ENCODE measurements at regions not wholly inside any gene's neighbourhood (a gene's known extent, or its start where the extent isn't known, plus 50 kb on each side); places are given as distances from the start of the nearest gene placed in this dataset.
"Not testable (repeated sequence)": the region's sequence is repeated elsewhere in the genome, so short reads cannot be mapped to it uniquely, and the experiment has no call there.

DNA sequence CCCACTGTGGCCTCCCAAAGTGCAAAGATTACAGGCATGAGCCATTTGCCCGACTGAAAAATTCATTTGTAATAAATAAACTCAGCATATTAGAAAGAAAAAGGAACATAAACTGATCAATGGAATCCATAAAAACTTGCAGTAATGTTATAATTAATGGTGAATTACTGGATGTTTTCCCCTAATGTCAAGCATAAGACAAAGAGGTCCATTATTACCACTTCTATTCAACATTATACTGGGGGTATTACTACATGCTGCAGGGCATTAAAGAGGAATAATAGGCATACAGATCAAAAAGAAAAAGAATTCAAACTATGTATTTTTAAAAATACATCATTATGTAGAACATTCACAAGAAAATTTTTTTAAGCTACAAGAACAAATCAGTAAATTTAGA lies 926.8 kb downstream of the LRFN5 start:
- Mint-ChIP-seq H3K4me3 (no peak overlapping the region), H3K9me3 (no peaks in the 10 kb centered on the region), H3K4me1 (no peaks in the 10 kb centered on the region), H3K27ac (no peak overlapping the region), H3K36me3 (ENCODE audit: low read depth) (no peaks in the 10 kb centered on the region), H3K27me3 (no peaks in the 10 kb centered on the region)
- ATAC-seq (no peak), DNase-seq (no peak)

- Mint-ChIP-seq H3K4me1 (no peaks in the 10 kb centered on the region), H3K27ac (no peak overlapping the region), H3K27me3 (no peaks in the 10 kb centered on the region), H3K9me3 (no peaks in the 10 kb centered on the region), H3K4me3 (no peak overlapping the region), H3K36me3 (ENCODE audit: low read depth) (no peaks in the 10 kb centered on the region)
- no peak for DNase-seq
- no peak for ATAC-seq
These were observed 925.5 kb downstream of the LRFN5 start for GRCh38 chr14:42532194-42532593.

- ATAC-seq, result no peak
- Mint-ChIP-seq H3K9me3 (no peaks in the 10 kb centered on the region), H3K27ac (no peak overlapping the region), H3K4me1 (no peaks in the 10 kb centered on the region), H3K4me3 (no peak overlapping the region), H3K27me3 (no peaks in the 10 kb centered on the region), H3K36me3 (ENCODE audit: low read depth) (no peaks in the 10 kb centered on the region)
- no peak for DNase-seq
These were observed 920.5 kb downstream of the LRFN5 start for GRCh38 chr14:42527141-42527540.

- no peaks in the 10 kb centered on the region for H3K36me3 Mint-ChIP-seq (ENCODE audit: low read depth)
- no peak overlapping the region for H3K27ac Mint-ChIP-seq
- no peaks in the 10 kb centered on the region for H3K9me3 Mint-ChIP-seq
- H3K4me1 Mint-ChIP-seq, result no peaks in the 10 kb centered on the region
- ATAC-seq (no peak), DNase-seq (no peak)
- no peak overlapping the region for H3K4me3 Mint-ChIP-seq
- H3K27me3 Mint-ChIP-seq, result no peaks in the 10 kb centered on the region
These were observed 917.0 kb downstream of the LRFN5 start for GRCh38 chr14:42523666-42524065.

GRCh38 chr14:42517806-42518500 lies 911.3 kb downstream of the LRFN5 start:
- no peak overlapping the region for H3K4me3 Mint-ChIP-seq
- ATAC-seq (no peak), DNase-seq (no peak)
- no peaks in the 10 kb centered on the region for H3K4me1 Mint-ChIP-seq
- no peak overlapping the region for H3K27ac Mint-ChIP-seq
- no peaks in the 10 kb centered on the region for H3K27me3 Mint-ChIP-seq
- H3K36me3 Mint-ChIP-seq (ENCODE audit: low read depth), result no peaks in the 10 kb centered on the region
- H3K9me3 Mint-ChIP-seq, result peaks cover 8% of the 10 kb centered on the region

DNA sequence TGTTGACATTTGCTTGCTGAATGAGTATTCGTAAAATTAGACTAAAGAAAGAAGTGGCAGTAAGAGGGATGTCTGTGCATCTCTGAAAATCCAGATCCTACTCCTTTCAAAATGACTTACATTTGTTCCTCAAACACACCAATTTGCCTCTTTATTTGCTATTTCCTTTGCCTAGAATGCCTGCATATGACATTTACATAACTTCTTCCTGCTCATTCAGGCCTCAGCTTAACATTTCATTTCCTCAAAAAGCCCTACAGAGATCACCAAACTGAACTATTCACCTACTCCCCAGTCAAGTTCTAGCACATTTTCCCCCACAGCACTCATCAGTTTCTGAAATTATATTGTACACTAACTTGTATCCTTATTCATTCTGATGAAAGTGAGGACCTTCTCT lies 907.2 kb downstream of the LRFN5 start:
- H3K9me3 Mint-ChIP-seq, result peaks cover 22% of the 10 kb centered on the region
- H3K27me3 Mint-ChIP-seq, result no peaks in the 10 kb centered on the region
- H3K4me3 Mint-ChIP-seq, result no peak overlapping the region
- no peaks in the 10 kb centered on the region for H3K36me3 Mint-ChIP-seq (ENCODE audit: low read depth)
- H3K27ac Mint-ChIP-seq, result no peak overlapping the region
- no peaks in the 10 kb centered on the region for H3K4me1 Mint-ChIP-seq
- DNase-seq, result no peak
- ATAC-seq, result no peak

- Mint-ChIP-seq H3K36me3 (ENCODE audit: low read depth) (no peaks in the 10 kb centered on the region), H3K4me1 (no peaks in the 10 kb centered on the region), H3K9me3 (peaks cover 32% of the 10 kb centered on the region), H3K27me3 (no peaks in the 10 kb centered on the region), H3K4me3 (no peak overlapping the region), H3K27ac (no peak overlapping the region)
- DNase-seq, result no peak
- ATAC-seq, result no peak
These were observed 903.4 kb downstream of the LRFN5 start for GRCh38 chr14:42510071-42510470.

DNA sequence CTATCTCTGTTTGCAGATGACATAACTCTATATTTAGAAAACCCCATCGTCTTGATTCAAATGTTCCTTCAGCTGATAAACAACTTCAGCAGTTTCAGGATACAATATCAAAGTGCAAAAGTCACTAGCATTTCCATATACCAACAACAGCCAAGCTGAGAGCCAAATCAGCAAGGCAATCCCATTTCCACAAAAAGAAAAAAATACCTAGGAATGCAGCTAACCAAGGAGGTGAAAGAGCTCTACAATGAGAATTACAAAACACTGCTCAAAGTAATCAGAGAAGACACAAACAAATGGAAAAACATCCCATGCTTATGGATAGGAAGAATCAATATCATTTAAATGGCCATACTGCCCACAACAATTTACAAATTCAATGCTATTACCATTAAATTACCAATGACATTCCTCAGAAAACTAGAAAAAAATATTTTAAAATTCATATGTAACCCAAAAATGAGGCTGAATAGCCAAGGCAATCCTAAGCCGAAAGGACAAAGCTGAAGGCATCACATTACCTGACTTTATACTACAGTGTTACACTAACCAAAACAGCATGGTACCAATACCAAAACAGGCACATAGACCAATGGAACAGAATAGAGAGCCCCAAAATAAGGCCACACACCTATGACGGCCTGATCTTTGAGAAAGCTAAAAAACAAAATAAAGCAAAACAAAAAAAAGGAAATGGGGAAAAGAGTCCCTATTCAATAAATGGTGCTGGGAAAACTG lies 901.7 kb downstream of the LRFN5 start:
- ATAC-seq, result no peak

DNA sequence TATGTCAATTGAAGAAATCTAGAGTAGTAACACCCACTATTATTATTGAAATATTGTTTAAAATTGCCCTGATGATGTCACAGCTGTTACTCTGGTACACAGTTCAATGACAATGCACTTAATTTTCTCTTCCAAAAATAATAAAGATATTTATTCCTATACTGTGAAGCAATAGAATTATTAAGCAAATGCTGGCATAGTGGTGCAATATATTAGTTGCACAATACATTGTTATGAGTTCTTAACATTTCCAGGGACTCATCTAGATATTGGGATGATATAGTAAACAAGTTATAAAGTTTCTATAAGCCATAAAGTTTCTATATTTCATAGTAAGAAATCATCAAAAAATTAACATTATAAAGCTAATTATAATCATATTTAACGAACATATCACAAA lies 897.8 kb downstream of the LRFN5 start:
- H3K27ac Mint-ChIP-seq, result no peak overlapping the region
- peaks cover 21% of the 10 kb centered on the region for H3K9me3 Mint-ChIP-seq
- H3K4me1 Mint-ChIP-seq, result no peaks in the 10 kb centered on the region
- DNase-seq (no peak), ATAC-seq (no peak)
- H3K36me3 Mint-ChIP-seq (ENCODE audit: low read depth), result no peaks in the 10 kb centered on the region
- H3K27me3 Mint-ChIP-seq, result no peaks in the 10 kb centered on the region
- no peak overlapping the region for H3K4me3 Mint-ChIP-seq

More for the DNA sequence above, 901.7 kb downstream of the LRFN5 start:
- Mint-ChIP-seq H3K9me3 (peaks cover 32% of the 10 kb centered on the region), H3K27me3 (no peaks in the 10 kb centered on the region), H3K4me1 (no peaks in the 10 kb centered on the region), H3K4me3 (no peak overlapping the region), H3K27ac (no peak overlapping the region), H3K36me3 (ENCODE audit: low read depth) (no peaks in the 10 kb centered on the region)
- no peak for DNase-seq

DNA sequence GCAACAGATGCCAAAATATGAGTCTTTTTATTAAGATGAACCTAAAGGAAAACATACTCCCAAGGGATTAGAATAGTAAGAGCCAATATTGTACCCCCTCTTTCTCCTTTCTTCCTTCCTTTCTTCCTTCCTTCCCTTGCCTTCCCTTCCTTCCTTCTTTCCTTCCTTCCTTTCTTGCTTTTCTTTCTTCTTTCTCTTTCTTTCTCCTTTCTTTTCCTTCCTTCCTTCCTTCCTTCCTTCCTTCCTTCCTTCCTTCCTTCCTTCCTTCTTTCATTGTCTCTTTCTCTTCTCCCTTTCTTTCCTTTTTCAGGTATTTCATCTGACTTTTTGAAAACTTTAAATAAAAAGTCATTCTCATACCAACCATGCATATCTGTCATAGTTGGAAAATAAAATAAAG lies 892.5 kb downstream of the LRFN5 start:
- no peaks in the 10 kb centered on the region for H3K27me3 Mint-ChIP-seq
- no peaks in the 10 kb centered on the region for H3K36me3 Mint-ChIP-seq (ENCODE audit: low read depth)
- ATAC-seq (no peak), DNase-seq (no peak)
- H3K9me3 Mint-ChIP-seq, result peaks cover 4% of the 10 kb centered on the region
- H3K27ac Mint-ChIP-seq, result no peak overlapping the region
- H3K4me1 Mint-ChIP-seq, result no peaks in the 10 kb centered on the region
- H3K4me3 Mint-ChIP-seq, result no peak overlapping the region

DNA sequence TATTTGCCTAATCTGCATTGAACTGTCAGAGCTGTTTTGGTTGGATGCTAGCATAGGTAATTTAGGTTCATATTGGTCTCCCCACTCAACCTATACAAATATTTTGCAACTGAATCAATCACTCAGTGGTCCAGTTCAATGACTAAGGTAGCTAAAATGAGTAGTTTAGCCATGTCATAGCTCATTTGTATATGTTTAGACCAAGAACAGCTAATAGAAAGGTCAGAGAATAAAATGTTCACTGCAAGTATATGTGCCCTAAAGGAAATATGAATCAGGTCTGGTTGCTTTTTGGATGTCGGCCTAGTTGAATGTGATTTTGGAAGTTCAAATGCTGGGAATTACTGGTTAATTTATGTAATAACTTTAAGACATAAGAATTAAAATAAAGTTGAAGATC lies 883.9 kb downstream of the LRFN5 start:
- DNase-seq, result no peak
- no peak for ATAC-seq
- H3K4me3 Mint-ChIP-seq, result no peak overlapping the region
- no peaks in the 10 kb centered on the region for H3K36me3 Mint-ChIP-seq (ENCODE audit: low read depth)
- no peaks in the 10 kb centered on the region for H3K4me1 Mint-ChIP-seq
- no peak overlapping the region for H3K27ac Mint-ChIP-seq
- no peaks in the 10 kb centered on the region for H3K27me3 Mint-ChIP-seq
- H3K9me3 Mint-ChIP-seq, result peaks cover 4% of the 10 kb centered on the region

DNA sequence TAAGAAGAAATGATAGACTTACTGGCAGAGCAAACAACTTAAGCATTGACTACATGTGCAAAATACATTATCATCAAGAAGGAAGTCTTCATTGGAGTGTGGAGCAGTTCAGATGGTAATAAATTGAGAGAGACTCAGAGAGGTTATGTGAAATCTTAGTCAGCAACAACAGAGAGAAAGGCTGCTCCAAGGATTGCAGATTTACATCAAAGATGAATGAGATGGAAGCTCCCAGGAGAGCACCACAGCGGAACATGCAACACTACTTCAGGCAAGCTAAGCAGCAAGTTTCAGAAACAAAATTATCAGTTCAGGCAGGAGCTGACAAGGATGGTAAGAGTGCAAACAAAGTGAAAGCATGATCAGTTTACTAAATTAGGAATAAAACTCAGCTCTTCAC lies 882.3 kb downstream of the LRFN5 start:
- Mint-ChIP-seq H3K9me3 (peaks cover 4% of the 10 kb centered on the region), H3K36me3 (ENCODE audit: low read depth) (no peaks in the 10 kb centered on the region), H3K4me3 (no peak overlapping the region), H3K4me1 (no peaks in the 10 kb centered on the region), H3K27me3 (no peaks in the 10 kb centered on the region), H3K27ac (no peak overlapping the region)
- ATAC-seq (no peak), DNase-seq (no peak)

- not testable (repeated sequence) for H3K36me3 Mint-ChIP-seq (ENCODE audit: low read depth); ATAC-seq; DNase-seq; H3K27ac Mint-ChIP-seq; H3K9me3 Mint-ChIP-seq; H3K4me3 Mint-ChIP-seq; H3K27me3 Mint-ChIP-seq; H3K4me1 Mint-ChIP-seq
These were observed 875.8 kb downstream of the LRFN5 start for GRCh38 chr14:42482345-42482971.

DNA sequence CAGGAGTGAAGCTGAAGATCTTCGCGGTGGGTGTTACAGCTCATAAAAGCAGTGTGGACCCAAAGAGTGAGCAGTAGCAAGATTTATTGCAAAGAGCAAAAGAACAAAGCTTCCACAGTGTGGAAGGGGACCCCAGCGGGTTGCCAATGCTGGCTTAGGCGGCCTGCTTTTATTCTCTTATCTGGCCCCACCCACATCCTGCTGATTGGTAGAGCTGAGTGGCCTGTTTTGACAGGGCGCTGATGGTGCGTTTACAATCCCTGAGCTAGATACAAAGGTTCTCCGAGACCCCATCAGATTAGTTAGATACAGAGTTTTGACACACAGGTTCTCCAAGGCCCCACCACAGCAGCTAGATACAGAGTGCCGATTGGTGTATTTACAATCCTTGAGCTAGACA lies 875.0 kb downstream of the LRFN5 start:
- H3K9me3 Mint-ChIP-seq; H3K4me3 Mint-ChIP-seq; ATAC-seq; DNase-seq; H3K4me1 Mint-ChIP-seq; H3K27ac Mint-ChIP-seq; H3K27me3 Mint-ChIP-seq; H3K36me3 Mint-ChIP-seq (ENCODE audit: low read depth): not testable (repeated sequence)

DNA sequence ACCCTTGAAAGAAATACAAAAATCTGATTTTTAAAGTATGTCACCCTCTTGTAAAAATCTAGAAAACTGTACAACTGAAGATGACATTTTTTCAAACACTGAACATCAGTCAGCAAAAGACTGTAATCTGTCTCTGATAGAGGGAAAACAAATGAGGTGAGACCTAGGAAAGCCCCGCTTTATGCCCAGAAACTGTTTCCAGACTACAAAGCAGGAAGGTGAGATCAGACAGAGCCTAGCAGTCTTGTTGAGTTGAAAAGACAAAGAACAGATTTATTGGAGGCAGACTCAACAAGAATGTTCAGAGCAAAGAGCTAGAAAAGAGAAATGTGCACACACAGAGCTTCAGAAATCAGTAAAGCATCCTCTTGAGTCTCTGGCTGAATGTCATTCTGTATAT lies 873.6 kb downstream of the LRFN5 start:
- H3K27me3 Mint-ChIP-seq, result no peaks in the 10 kb centered on the region
- no peaks in the 10 kb centered on the region for H3K4me1 Mint-ChIP-seq
- H3K36me3 Mint-ChIP-seq (ENCODE audit: low read depth), result no peaks in the 10 kb centered on the region
- no peak for ATAC-seq
- no peak overlapping the region for H3K27ac Mint-ChIP-seq
- H3K9me3 Mint-ChIP-seq, result peaks cover 4% of the 10 kb centered on the region
- no peak for DNase-seq
- H3K4me3 Mint-ChIP-seq, result no peak overlapping the region
